ENCODE measurements at regions not wholly inside any gene's neighbourhood (a gene's known extent, or its start where the extent isn't known, plus 50 kb on each side); places are given as distances from the start of the nearest gene placed in this dataset.

GRCh38 chr16:55988013-55988412 is 112.8 kb upstream of the CES5A start:
- H3K27me3 ChIP-seq (replicated peaks; ENCODE audit: insufficient read depth), result no peaks in the 10 kb centered on the region
- no peak for TF ChIP-seq CTCF (IDR thresholded peaks at IDR 0.05)
- H3K36me3 ChIP-seq, result no peaks in the 10 kb centered on the region
- ATAC-seq (ENCODE audit: insufficient number of reproducible peaks, low FRiP score, low read depth) (no peak), DNase-seq (ENCODE audit: low spot score) (no peak)
- no peak overlapping the region for H3K4me3 ChIP-seq
- H3K9me3 ChIP-seq, result no peaks in the 10 kb centered on the region
- no peak overlapping the region for H3K27ac ChIP-seq
- H3K4me1 ChIP-seq (ENCODE audit: control insufficient read depth in 1 of 2, low read depth in 2 of 2), result no peaks in the 10 kb centered on the region

- Histone ChIP-seq H3K4me3 (no peak overlapping the region), H3K9me3 (no peaks in the 10 kb centered on the region), H3K27me3 (replicated peaks; ENCODE audit: insufficient read depth) (no peaks in the 10 kb centered on the region), H3K4me1 (ENCODE audit: control insufficient read depth in 1 of 2, low read depth in 2 of 2) (no peaks in the 10 kb centered on the region), H3K27ac (no peak overlapping the region), H3K36me3 (no peaks in the 10 kb centered on the region)
- DNase-seq (ENCODE audit: low spot score) (no peak), ATAC-seq (ENCODE audit: insufficient number of reproducible peaks, low FRiP score, low read depth) (no peak)
- TF ChIP-seq CTCF (IDR thresholded peaks at IDR 0.05), result no peak
Measured at GRCh38 chr16:55982597-55982996, 107.4 kb upstream of the CES5A start.

- Histone ChIP-seq H3K4me3 (no peak overlapping the region), H3K27me3 (replicated peaks; ENCODE audit: insufficient read depth) (no peaks in the 10 kb centered on the region), H3K27ac (no peak overlapping the region), H3K36me3 (no peaks in the 10 kb centered on the region), H3K4me1 (ENCODE audit: control insufficient read depth in 1 of 2, low read depth in 2 of 2) (no peaks in the 10 kb centered on the region), H3K9me3 (no peaks in the 10 kb centered on the region)
- no peak for TF ChIP-seq CTCF (IDR thresholded peaks at IDR 0.05)
- DNase-seq (ENCODE audit: low spot score) (no peak), ATAC-seq (ENCODE audit: insufficient number of reproducible peaks, low FRiP score, low read depth) (no peak)
Measured at GRCh38 chr16:55981557-55981956, 106.4 kb upstream of the CES5A start.

- no peaks in the 10 kb centered on the region for H3K27me3 ChIP-seq (replicated peaks; ENCODE audit: insufficient read depth)
- TF ChIP-seq CTCF (IDR thresholded peaks at IDR 0.05), result no peak
- ATAC-seq (ENCODE audit: insufficient number of reproducible peaks, low FRiP score, low read depth) (no peak), DNase-seq (ENCODE audit: low spot score) (no peak)
- H3K4me3 ChIP-seq, result no peak overlapping the region
- H3K27ac ChIP-seq, result no peak overlapping the region
- H3K36me3 ChIP-seq, result no peaks in the 10 kb centered on the region
- H3K9me3 ChIP-seq, result no peaks in the 10 kb centered on the region
- no peaks in the 10 kb centered on the region for H3K4me1 ChIP-seq (ENCODE audit: control insufficient read depth in 1 of 2, low read depth in 2 of 2)
Measured at GRCh38 chr16:55976815-55977214, 101.6 kb upstream of the CES5A start.

GRCh38 chr16:55971447-55971846 is 96.3 kb upstream of the CES5A start:
- DNase-seq (ENCODE audit: low spot score), result no peak
- Histone ChIP-seq H3K27me3 (replicated peaks; ENCODE audit: insufficient read depth) (no peaks in the 10 kb centered on the region), H3K36me3 (no peaks in the 10 kb centered on the region), H3K27ac (no peak overlapping the region), H3K4me1 (ENCODE audit: control insufficient read depth in 1 of 2, low read depth in 2 of 2) (no peaks in the 10 kb centered on the region), H3K9me3 (no peaks in the 10 kb centered on the region), H3K4me3 (no peak overlapping the region)
- ATAC-seq (ENCODE audit: insufficient number of reproducible peaks, low FRiP score, low read depth), result no peak
- no peak for TF ChIP-seq CTCF (IDR thresholded peaks at IDR 0.05)
